ENCODE measurements at regions not wholly inside any gene's neighbourhood (a gene's known extent, or its start where the extent isn't known, plus 50 kb on each side); places are given as distances from the start of the nearest gene placed in this dataset.

DNA sequence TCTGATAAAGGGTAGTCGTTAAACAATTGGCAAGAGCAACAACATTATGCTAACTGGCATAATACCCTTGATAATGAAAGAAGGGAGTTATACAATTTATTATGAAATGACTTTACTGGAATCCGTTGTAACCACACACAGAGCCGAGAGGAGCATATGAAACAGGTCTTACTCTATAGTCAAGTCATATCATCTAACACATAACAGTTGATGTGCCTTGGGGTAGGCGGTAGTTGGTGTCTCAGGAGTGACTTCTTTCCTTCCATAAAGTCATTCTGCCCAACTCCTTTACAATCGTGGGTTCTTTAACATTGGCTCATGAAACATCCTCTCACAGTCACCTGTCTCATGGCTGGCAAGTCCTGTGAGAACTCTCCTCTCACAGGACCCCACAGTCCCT is 225.2 kb downstream of the LTN1 start:
- no peak for DNase-seq
- no peak for TF ChIP-seq CTCF (IDR thresholded peaks at IDR 0.05)
- Histone ChIP-seq H3K27ac (no peak overlapping the region), H3K27me3 (no peaks in the 10 kb centered on the region), H3K36me3 (no peaks in the 10 kb centered on the region), H3K9me3 (peaks cover 0 to 18% (median 0%) of the 10 kb centered on the region in 11 donors), H3K4me1 (peaks cover 0 to 36% (median 19%) of the 10 kb centered on the region in 9 donors), H3K4me3 (no peak overlapping the region)
- 85 to 91% methylated on average over 5 of the region's 5 CpGs for WGBS, 2 donors
- intact Hi-C loops (cut with DNase I), result no loop called here
- no peak for ATAC-seq

- Histone ChIP-seq H3K4me1 (peaks cover 0 to 18% (median 10%) of the 10 kb centered on the region in 9 donors), H3K27me3 (no peaks in the 10 kb centered on the region), H3K9me3 (peaks cover 0 to 18% (median 0%) of the 10 kb centered on the region in 11 donors), H3K27ac (peak overlapping the region in 6 of 10 donors; percentile 20 to 67 (median 40)), H3K4me3 (no peak overlapping the region), H3K36me3 (no peaks in the 10 kb centered on the region)
- intact Hi-C loops (cut with DNase I), result no loop called here
- no peak for TF ChIP-seq CTCF (IDR thresholded peaks at IDR 0.05)
- ATAC-seq, result peak in 7 of 8 donors; percentile 30 to 77 (median 45)
- no peak for DNase-seq
- WGBS, 2 donors, result 17 to 20% methylated on average over 2 of the region's 2 CpGs
These were observed 228.8 kb downstream of the LTN1 start for GRCh38 chr21:28763809-28764418.

DNA sequence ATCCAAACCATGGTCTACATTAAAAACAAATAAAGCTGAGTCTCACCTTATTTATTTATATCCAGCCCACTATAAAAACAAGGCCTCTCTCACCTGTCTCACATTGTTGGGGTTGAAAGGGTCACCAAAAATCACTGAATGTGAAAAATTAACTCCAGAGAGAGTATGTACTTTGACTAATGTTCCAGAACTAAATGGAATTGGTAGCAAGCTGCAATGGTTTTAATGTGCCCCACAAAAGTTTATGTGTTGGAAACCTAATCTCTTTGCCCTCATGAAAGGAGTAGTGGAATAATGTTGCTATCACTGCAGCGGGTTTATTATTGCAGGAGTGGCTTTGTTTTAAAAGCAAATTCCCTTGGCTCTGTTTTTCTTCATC is 230.3 kb downstream of the LTN1 start:
- Histone ChIP-seq H3K36me3 (no peaks in the 10 kb centered on the region), H3K4me3 (no peak overlapping the region), H3K9me3 (peaks cover 0 to 18% (median 0%) of the 10 kb centered on the region in 11 donors), H3K27me3 (no peaks in the 10 kb centered on the region), H3K4me1 (peaks cover 0 to 27% (median 16%) of the 10 kb centered on the region in 9 donors), H3K27ac (no peak overlapping the region)
- intact Hi-C loops (cut with DNase I), result no loop called here
- TF ChIP-seq CTCF (IDR thresholded peaks at IDR 0.05), result no peak
- DNase-seq (no peak), ATAC-seq (no peak)
- WGBS, 2 donors, result 30 to 98% methylated on average over 1 of the region's 1 CpG

DNA sequence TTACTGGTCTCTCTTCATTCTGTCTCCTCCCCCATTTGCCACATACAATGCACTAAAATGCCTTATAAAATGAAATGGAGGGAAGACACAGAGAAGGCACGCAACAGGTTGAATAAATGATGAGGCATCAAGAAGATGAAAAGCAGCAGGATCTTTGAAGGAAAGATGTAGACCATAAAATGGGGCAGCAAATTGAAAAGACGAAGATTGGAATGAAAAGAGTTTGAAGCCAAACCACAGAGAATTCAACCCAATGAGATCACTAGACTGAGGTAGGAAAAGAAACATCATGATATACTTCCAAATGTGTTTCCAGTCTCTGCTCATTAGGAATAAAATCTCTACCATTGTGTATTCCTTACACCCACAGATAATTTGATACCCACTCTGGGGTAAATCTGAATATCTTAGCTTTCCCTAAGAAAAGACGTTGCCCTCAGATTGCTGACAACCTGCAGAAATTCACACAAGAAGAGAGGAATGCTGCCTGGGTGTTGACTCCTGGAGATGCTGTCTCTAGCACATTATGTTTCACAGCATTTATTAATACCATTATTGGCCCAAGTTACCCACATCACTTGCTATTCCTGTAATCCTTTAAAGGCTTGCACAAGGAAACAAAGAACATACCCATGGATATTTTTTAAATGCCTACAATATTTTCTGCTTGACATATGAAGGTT is 230.9 kb downstream of the LTN1 start:
- no peak for ATAC-seq
- intact Hi-C loops (cut with DNase I), result no loop called here
- H3K27me3 ChIP-seq, result no peaks in the 10 kb centered on the region

More for the DNA sequence above, 230.9 kb downstream of the LTN1 start:
- H3K27ac ChIP-seq, result no peak overlapping the region
- no peak for DNase-seq
- peaks cover 0 to 28% (median 16%) of the 10 kb centered on the region in 9 donors for H3K4me1 ChIP-seq
- H3K36me3 ChIP-seq, result no peaks in the 10 kb centered on the region
- TF ChIP-seq CTCF (IDR thresholded peaks at IDR 0.05), result no peak
- H3K4me3 ChIP-seq, result no peak overlapping the region
- H3K9me3 ChIP-seq, result peaks cover 0 to 16% (median 0%) of the 10 kb centered on the region in 11 donors
- 55 to 69% methylated on average over 3 of the region's 3 CpGs for WGBS, 2 donors

Data from heart right ventricle (tissue), 16 donors.